ENCODE measurements at regions not wholly inside any gene's neighbourhood (a gene's known extent, or its start where the extent isn't known, plus 50 kb on each side); places are given as distances from the start of the nearest gene placed in this dataset.

DNA sequence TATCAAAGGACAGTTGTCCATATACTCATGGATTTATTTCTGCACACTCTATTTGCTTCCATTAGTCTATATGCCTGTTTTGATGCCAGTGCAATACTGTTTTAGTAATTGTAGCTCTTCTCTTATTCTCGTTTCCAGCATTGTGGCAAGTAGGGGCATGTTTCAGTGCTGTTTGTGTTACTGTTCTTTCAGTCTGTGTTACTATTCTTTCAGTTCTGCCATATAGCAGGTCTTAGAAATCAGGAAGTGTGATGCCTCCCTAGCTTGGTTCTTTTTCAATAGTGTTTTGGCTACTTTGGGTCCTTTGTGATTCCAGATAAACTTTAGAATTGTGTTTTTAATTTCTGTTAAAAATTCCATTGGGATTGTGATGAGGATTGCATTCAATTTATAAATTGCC is 180.5 kb upstream of the PTPRD start:
- ATAC-seq: no peak
- Histone ChIP-seq H3K27me3 (no peaks in the 10 kb centered on the region), H3K9me3 (peaks cover 0 to 21% (median 0%) of the 10 kb centered on the region in 12 donors), H3K4me1 (no peaks in the 10 kb centered on the region), H3K27ac (no peak overlapping the region), H3K36me3 (no peaks in the 10 kb centered on the region), H3K4me3 (no peak overlapping the region)
- TF ChIP-seq POLR2A (IDR thresholded peaks at IDR 0.05): no peak
- TF ChIP-seq, protein P1, sequence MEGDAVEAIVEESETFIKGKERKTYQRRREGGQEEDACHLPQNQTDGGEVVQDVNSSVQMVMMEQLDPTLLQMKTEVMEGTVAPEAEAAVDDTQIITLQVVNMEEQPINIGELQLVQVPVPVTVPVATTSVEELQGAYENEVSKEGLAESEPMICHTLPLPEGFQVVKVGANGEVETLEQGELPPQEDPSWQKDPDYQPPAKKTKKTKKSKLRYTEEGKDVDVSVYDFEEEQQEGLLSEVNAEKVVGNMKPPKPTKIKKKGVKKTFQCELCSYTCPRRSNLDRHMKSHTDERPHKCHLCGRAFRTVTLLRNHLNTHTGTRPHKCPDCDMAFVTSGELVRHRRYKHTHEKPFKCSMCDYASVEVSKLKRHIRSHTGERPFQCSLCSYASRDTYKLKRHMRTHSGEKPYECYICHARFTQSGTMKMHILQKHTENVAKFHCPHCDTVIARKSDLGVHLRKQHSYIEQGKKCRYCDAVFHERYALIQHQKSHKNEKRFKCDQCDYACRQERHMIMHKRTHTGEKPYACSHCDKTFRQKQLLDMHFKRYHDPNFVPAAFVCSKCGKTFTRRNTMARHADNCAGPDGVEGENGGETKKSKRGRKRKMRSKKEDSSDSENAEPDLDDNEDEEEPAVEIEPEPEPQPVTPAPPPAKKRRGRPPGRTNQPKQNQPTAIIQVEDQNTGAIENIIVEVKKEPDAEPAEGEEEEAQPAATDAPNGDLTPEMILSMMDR (IDR thresholded peaks at IDR 0.05): no peak
- intact Hi-C loops (cut with DNase I): no loop called here
- no peak for DNase-seq
- 43 to 58% (median 52%) methylated on average over 1 of the region's 1 CpG for WGBS, 4 donors

DNA sequence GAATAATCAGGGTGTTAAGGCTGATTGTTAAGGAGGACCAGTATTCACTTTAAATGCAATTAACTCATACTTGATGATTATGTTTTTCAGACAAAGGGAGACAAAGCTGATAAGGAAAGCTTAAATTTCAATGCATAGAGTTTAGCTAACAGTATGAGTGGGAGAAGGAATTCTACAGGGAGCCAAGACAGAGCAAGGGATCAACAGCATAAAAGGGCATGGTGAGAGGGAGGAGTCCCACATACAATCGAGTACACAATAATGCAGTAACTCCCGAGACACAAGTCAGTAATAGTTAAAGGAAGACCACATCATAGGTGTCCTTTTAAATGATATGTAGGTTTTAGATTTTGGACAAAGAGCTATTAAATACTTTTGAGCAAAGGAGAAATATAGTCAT is 191.7 kb upstream of the PTPRD start:
- TF ChIP-seq, protein P1 (IDR thresholded peaks at IDR 0.05): no peak
- no peak for TF ChIP-seq POLR2A (IDR thresholded peaks at IDR 0.05)
- ATAC-seq: no peak
- H3K9me3 ChIP-seq: peaks cover 0 to 5% (median 0%) of the 10 kb centered on the region in 12 donors
- 57 to 67% (median 64%) methylated on average over 2 of the region's 2 CpGs for WGBS, 4 donors
- no peak overlapping the region for H3K27ac ChIP-seq
- DNase-seq: no peak
- intact Hi-C loops (cut with DNase I): no loop called here
- H3K27me3 ChIP-seq: no peaks in the 10 kb centered on the region
- no peaks in the 10 kb centered on the region for H3K4me1 ChIP-seq
- no peaks in the 10 kb centered on the region for H3K36me3 ChIP-seq
- H3K4me3 ChIP-seq: no peak overlapping the region

DNA sequence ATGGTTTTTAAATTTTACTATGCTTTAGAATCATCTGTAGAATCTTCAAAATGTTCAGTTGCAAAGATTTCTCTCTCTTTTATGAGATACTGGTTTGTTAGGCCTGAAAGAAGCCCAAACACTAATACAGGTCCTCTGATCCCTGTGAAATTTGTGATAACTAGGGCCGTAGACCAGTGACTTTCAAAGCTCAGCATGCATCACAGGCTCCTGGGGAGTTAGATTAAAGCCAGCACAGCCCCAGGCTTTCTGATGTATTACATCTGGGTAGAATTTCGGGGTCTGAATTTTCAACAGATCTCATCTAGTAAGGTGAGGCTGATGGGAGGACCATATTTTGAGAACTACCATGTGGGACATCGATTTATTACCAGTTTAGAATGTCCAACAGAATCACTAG is 194.1 kb upstream of the PTPRD start:
- peaks cover 0 to 9% (median 0%) of the 10 kb centered on the region in 12 donors for H3K9me3 ChIP-seq
- no peak overlapping the region for H3K4me3 ChIP-seq
- no peaks in the 10 kb centered on the region for H3K4me1 ChIP-seq
- TF ChIP-seq, protein P1 (IDR thresholded peaks at IDR 0.05): no peak
- no peak for TF ChIP-seq POLR2A (IDR thresholded peaks at IDR 0.05)
- WGBS, 4 donors: 44 to 64% (median 51%) methylated on average over 3 of the region's 3 CpGs
- intact Hi-C loops (cut with DNase I): no loop called here
- no peaks in the 10 kb centered on the region for H3K27me3 ChIP-seq
- no peaks in the 10 kb centered on the region for H3K36me3 ChIP-seq
- no peak for ATAC-seq
- no peak overlapping the region for H3K27ac ChIP-seq
- DNase-seq: no peak

DNA sequence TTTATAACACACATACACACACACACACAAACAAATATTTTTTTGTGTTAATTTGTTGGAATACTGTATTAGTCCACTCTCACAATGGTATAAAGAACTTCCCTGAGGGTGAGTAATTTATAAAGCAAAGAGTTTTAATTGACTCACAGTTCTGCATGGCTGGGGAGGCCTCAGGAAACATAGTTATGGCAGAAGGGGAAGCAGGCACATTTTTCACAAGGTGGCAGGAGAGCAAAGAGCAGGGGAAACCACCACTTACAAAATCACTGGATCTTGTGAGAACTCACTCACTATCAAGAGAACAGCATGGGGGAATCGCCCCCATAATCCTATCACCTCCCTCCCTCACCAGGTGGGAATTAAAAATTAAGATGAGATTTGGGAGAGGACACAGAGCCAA is 205.4 kb upstream of the PTPRD start:
- Histone ChIP-seq H3K4me3 (no peak overlapping the region), H3K27me3 (no peaks in the 10 kb centered on the region), H3K27ac (no peak overlapping the region), H3K36me3 (no peaks in the 10 kb centered on the region), H3K9me3 (peaks cover 0 to 3% (median 0%) of the 10 kb centered on the region in 12 donors), H3K4me1 (no peaks in the 10 kb centered on the region)
- DNase-seq (no peak), ATAC-seq (no peak)
- WGBS, 4 donors: 29 to 50% (median 38%) methylated on average over 1 of the region's 1 CpG
- TF ChIP-seq, protein P1 (IDR thresholded peaks at IDR 0.05): no peak
- TF ChIP-seq POLR2A (IDR thresholded peaks at IDR 0.05): no peak
- intact Hi-C loops (cut with DNase I): no loop called here

All from heart left ventricle (tissue), 16 donors.